ENCODE measurements at regions not wholly inside any gene's neighbourhood (a gene's known extent, or its start where the extent isn't known, plus 50 kb on each side); places are given as distances from the start of the nearest gene placed in this dataset.

GRCh38 chr2:82652117-82652516 lies 1807.0 kb downstream of the SUCLG1 start:
- TF ChIP-seq, protein P1, sequence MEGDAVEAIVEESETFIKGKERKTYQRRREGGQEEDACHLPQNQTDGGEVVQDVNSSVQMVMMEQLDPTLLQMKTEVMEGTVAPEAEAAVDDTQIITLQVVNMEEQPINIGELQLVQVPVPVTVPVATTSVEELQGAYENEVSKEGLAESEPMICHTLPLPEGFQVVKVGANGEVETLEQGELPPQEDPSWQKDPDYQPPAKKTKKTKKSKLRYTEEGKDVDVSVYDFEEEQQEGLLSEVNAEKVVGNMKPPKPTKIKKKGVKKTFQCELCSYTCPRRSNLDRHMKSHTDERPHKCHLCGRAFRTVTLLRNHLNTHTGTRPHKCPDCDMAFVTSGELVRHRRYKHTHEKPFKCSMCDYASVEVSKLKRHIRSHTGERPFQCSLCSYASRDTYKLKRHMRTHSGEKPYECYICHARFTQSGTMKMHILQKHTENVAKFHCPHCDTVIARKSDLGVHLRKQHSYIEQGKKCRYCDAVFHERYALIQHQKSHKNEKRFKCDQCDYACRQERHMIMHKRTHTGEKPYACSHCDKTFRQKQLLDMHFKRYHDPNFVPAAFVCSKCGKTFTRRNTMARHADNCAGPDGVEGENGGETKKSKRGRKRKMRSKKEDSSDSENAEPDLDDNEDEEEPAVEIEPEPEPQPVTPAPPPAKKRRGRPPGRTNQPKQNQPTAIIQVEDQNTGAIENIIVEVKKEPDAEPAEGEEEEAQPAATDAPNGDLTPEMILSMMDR (IDR thresholded peaks at IDR 0.05) = no peak

DNA sequence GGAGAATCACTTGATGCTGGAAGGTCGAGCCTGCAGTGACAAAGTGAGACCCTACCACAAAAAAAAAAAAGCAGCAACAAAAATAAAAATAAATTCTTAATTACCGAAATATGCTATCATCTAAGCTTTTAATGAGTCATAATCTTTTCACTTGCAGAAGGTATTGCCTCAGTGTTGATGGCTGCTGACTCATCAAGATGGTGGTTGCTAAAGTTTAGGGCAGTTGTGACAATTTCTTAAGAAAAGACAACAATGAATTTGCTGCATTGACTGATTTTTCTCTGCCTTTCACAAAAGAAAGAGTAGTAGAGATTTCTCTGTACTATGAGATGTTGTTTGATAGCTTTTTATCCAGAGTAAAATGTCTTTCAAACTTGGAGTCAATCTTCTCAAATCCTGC lies 1809.0 kb downstream of the SUCLG1 start:
- TF ChIP-seq, protein P1 (IDR thresholded peaks at IDR 0.05) = no peak
- no peak overlapping the region for H3K4me3 ChIP-seq
- no peak for DNase-seq (ENCODE audit: low spot score)
- no peak overlapping the region for H3K27ac ChIP-seq

More at GRCh38 chr2:82652117-82652516, 1807.0 kb downstream of the SUCLG1 start:
- no peak overlapping the region for H3K27ac ChIP-seq
- DNase-seq (ENCODE audit: low spot score) = no peak
- no peak overlapping the region for H3K4me3 ChIP-seq

DNA sequence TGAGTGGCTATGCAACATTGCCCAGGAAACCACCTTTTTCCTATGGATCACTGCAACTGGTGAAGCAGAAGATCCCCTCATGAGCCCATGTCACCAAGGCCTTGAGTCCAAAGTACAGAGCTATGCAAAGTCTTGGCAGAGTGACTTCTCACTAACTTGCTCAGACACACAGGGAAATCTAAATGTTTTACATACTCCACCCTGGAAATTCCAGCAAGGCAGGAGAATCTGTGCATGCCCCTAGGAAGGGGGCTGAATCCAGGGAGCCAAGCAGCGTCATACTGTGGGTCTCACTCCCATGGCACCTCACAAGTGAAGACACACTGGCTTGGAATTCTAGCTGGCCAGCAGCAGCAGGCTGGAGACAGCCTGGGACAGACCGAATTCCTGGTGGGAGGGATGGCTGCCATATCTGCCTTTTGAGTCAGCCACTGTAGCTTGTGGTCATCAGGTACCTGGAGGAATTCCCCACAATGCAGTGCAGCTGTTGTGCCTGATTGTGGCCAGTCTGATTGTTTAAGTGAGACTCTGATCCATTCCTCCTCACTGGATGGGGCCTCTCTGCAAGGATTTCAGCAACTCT lies 1817.4 kb downstream of the SUCLG1 start:
- no peak overlapping the region for H3K4me3 ChIP-seq
- DNase-seq (ENCODE audit: low spot score) = no peak
- TF ChIP-seq, protein P1 (IDR thresholded peaks at IDR 0.05) = no peak

DNA sequence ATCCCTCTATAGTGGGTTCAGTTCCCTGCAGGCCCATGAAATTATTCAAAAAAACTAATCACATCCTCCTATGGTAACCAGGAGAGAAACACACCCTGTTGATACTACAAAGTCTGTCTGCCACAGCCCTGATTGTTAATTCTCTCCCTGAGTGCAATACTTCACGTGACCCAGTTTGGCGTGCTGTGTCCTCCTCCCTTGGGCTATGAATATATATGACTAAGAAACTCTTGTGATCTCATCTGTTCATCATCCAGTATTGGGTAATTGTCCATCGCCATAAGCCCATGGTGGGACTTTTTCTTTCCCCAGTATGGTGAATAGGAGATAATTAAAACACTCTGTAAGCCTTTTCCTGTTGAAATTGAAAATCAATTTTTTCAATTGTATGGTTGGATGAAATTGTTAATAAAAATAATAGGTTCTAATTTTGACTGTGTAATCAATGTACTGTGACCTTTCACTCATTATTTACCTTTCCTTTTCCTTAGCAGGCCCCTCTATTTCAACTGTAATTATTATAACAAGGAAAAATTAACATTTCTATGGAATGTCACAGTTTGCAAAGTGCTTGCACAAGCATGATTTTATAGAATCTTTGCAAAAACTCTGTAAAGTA lies 1822.6 kb downstream of the SUCLG1 start:
- no peak overlapping the region for H3K4me3 ChIP-seq
- DNase-seq (ENCODE audit: low spot score) = no peak
- H3K27ac ChIP-seq = no peak overlapping the region
- TF ChIP-seq, protein P1 (IDR thresholded peaks at IDR 0.05) = no peak

More for the DNA sequence above, 1817.4 kb downstream of the SUCLG1 start:
- H3K27ac ChIP-seq = no peak overlapping the region

- DNase-seq (ENCODE audit: low spot score) = no peak
- Histone ChIP-seq H3K4me3 (no peak overlapping the region), H3K27ac (no peak overlapping the region)
- TF ChIP-seq, protein P1 (IDR thresholded peaks at IDR 0.05) = no peak
Observed at GRCh38 chr2:82599021-82599420, 1860.1 kb downstream of the SUCLG1 start.

DNA sequence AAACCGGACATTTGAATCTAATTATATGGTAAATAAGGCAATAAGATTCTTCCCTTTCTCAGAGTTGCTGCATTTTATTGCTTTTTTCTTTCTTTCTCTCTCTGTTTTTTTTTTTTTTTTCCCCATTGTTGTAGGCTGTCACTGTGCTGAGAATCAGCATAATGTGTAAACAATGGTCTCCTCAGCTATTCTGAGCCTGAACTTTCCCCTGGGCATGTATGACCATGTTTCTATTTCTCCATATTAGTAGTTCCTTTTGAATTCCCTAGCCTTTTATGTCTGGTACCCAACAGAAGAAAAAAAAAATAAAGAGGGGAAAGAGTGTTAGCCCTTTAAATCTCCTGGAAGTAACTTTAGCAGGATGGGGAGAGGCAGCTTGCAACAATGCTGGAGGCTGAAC lies 1862.5 kb downstream of the SUCLG1 start:
- H3K27ac ChIP-seq = no peak overlapping the region
- H3K4me3 ChIP-seq = no peak overlapping the region
- DNase-seq (ENCODE audit: low spot score) = no peak
- TF ChIP-seq, protein P1 (IDR thresholded peaks at IDR 0.05) = no peak

DNA sequence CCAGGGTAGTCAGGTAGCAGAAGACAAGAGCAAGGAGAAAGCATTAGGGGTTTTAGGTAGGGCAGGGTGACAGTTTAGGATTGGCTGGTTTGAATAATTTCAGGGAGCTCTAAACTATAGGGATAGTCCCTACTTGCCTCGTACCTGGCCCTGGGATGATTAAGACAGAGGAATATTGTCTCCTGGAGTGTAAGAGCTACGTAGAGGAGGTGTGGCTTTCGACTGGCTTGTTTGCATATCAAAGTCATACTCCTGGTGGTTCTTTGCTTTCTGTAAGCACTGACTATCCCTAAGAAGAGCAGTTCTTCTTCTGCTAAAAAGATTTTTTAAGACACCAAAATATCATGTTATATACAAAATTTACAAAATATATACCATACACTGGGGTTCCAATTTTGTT lies 1867.4 kb downstream of the SUCLG1 start:
- H3K27ac ChIP-seq = no peak overlapping the region
- TF ChIP-seq, protein P1 (IDR thresholded peaks at IDR 0.05) = no peak
- DNase-seq (ENCODE audit: low spot score) = no peak
- H3K4me3 ChIP-seq = no peak overlapping the region

Data from coronary artery (tissue), 2 donors.